ENCODE measurements at regions not wholly inside any gene's neighbourhood (a gene's known extent, or its start where the extent isn't known, plus 50 kb on each side); places are given as distances from the start of the nearest gene placed in this dataset.

DNA sequence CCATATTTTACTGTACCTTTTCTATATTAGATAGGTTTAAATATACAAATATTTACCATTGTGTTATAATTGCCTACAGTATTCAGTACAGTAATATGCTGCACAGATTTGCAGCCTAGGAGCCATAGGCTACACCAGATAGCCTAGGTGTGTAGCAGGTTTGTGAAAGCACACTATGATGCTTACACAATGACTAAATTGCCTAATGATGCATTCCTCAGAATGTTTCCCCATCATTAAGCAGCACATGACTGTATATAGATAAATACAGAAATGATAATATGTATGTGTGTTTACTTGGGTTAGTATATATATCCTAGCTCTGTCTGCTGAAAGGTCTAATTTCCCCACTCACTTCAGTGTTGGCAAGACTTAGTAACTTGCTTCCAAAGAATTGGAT, 65.8 kb downstream of the MYL3 start:
- TF ChIP-seq TAF1 (IDR thresholded peaks at IDR 0.05; ENCODE audit: borderline replicate concordance, low read depth, low read length) (no peak), POLR2A (IDR thresholded peaks at IDR 0.05; ENCODE audit: low read depth, low read length) (no peak), POLR2AphosphoS5 (IDR thresholded peaks at IDR 0.05; ENCODE audit: low read depth, low read length) (no peak)
